Stomach (tissue), 4 donors: ENCODE measurements at regions not wholly inside any gene's neighbourhood (a gene's known extent, or its start where the extent isn't known, plus 50 kb on each side); places are given as distances from the start of the nearest gene placed in this dataset.

Experiments used
- CTCF ChIP-seq, 7 experiments: fragments of 450-650 bp in 4 of 7; fragments of 200-600 bp in 3 of 7; sonication (generic) in 3 of 7; IDR thresholded peaks; one replicate each; pipeline ENCODE4 v1.5.1; 2016 to 2019; ENCODE audit warnings: antibody characterized with exemption in 7 of 7, control low read depth in 2 of 7, mild to moderate bottlenecking in 1 of 7
- POLR2A ChIP-seq, 4 donors: fragments of 450-650 bp; IDR thresholded peaks; one replicate each; pipeline ENCODE4 v1.6.1; 2016; ENCODE audit warnings: antibody characterized with exemption in 4 of 4, control low read depth in 2 of 4, mild to moderate bottlenecking in 1 of 4, moderate library complexity in 1 of 4
- POLR2AphosphoS5 ChIP-seq, 3 donors: sonication (generic); formaldehyde crosslinking; IDR thresholded peaks; one replicate each; pipeline ENCODE4 v1.6.1; 2016; ENCODE audit warnings: antibody characterized with exemption in 3 of 3

- TF ChIP-seq CTCF (IDR thresholded peaks at IDR 0.05) (no peak), POLR2A (IDR thresholded peaks at IDR 0.05) (no peak), POLR2AphosphoS5 (IDR thresholded peaks at IDR 0.05) (no peak)
Observed at GRCh38 chr13:86066611-86067365, 267.6 kb upstream of the SLITRK6 start.
